Activated CD4-positive, alpha-beta T cell treated with anti-CD3 and anti-CD28 coated beads for 4 hours (primary cell): ENCODE measurements at regions not wholly inside any gene's neighbourhood (a gene's known extent, or its start where the extent isn't known, plus 50 kb on each side); places are given as distances from the start of the nearest gene placed in this dataset.
"Not testable (repeated sequence)": the region's sequence is repeated elsewhere in the genome, so short reads cannot be mapped to it uniquely, and the experiment has no call there.

Experiments
- DNase-seq, 2 donors: peaks; one replicate each; pipeline ENCODE4 v3.0.0-alpha.2; 2020

DNA sequence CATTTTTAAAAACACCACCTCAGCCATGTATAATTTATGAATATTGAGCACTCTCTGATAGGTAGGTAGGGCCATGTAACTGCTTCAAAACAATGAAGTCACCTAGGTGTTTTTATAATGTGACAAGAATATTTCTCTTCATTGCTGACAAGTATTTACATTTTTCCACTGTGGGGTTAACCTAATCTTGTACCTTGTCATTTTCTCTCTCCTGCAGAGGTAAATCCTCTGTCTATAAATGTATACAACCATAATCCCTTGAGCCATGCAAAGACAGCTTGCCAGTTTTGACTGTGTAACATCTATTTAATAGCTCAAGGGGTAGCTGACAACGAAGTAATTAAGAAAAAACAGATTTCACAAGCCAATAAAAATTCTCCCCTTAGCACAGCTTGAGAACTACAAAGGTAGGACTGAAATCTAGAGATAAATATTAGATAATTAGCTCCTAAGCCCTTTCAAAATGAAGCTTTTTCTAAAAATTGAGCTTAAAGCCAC lies 137.6 kb upstream of the POGK start:
- DNase-seq: no peak

DNA sequence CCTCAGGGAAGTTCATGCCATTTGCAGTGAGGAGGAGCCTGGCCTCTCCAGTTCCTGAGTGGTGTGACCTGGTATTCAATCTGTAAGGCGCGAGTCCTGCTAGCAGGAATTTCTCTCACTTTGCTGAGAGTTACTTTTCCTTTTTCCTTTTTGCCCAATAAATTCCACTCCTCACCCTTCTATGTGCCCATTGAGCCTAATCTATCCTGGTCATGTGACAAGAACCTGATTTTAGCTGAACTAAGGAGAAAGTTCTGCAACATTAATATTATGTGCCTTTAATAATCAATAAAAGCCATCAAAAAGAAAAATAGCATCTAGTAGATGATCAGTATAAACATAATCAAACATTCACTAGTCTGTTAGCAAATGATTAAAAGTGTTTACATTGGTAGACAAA lies 136.1 kb upstream of the POGK start:
- no peak for DNase-seq

DNA sequence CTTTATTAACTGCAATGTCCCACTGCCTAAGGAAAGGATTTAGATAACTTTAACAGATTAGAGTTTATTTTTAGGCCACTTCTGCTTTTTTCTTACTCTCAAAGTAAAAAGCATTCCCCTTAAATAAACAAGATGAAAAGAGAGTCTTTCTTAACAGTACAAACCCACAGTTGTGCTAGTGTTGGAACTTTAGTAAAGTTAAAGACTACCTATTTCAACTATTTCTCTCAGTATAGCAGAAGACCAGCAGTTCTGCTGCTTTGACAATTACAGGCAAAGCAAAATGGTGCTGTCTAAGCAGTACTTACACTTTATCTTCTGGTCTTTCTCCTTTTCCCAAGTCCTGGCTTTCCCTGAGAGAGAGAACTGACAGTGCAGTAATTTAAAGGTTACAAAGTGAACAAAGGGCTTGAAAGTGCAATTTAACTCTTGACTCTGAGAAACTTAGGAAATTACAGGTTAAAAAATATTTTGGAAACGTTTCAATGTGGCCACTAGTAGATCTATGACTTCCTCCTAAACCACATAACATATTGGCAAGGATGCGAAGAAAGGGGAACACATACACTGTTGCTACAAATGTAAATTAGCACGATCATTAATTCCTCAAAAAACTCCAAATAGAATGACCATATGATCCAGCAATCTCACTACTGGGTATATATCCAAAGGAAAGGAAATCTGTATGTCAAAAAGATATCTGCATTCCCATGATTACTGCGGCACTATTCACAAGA lies 135.4 kb upstream of the POGK start:
- no peak for DNase-seq

DNA sequence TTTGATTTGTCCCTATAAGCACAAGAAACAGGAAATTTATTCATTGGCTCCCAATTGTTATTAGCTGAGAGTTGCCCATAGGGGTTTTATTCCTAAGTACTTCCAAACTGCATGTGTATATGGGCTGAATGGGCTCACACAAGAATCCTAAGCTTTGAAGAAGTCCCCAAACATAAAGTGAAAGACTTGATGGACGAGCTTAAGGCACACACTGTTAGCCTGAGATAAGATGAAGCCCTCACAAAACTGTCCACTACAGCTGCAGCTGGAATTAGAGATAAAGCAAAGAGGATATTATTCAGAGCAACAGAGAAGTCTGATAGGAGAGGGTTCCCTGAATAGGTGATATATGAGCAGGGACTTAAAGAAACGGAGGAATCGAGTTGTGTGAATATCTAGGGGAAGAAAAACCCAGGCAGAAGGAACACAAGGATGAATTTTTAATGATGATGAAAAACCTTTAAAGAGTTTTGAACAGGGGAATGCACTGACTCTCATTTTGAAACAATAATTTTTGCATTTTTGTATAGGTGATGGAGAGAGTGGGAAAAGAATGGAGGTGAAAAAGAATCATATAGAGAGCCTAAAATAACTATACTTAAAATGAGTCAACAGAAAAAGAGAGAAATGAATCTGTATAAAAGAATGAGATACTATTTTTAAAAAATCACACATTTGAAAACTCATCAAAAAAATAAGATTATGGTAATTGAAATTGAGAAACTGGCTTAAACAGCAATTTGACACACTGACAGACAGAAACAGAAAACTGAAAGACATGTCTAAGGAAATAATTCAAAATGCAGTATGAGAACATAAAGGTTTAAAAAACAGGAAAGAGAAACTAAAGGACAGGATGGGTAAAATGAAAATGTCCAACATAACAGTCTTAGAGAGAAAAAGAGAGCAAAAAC lies 133.6 kb upstream of the POGK start:
- DNase-seq: no peak

- DNase-seq: no peak
Measured at GRCh38 chr1:166716620-166717019, 122.7 kb upstream of the POGK start.

DNA sequence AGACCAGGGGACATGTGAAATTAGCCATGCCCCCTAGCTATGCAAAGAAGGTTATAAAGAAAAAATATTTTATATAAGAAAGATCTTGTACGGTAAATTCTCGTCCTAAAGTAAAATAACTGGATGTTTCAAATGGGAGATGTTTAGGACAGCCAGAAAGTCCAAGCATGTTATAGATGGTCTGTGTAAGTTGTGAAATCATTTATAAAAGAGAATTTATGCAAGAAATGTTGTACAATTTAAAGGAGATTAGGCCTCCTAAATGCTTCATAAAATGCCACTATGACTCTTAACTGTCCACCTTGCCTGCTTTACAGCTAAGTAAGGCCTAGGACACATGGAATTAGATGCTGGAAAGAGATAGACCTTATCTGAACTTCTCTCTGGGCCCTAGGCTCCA lies 118.1 kb upstream of the POGK start:
- no peak for DNase-seq

DNA sequence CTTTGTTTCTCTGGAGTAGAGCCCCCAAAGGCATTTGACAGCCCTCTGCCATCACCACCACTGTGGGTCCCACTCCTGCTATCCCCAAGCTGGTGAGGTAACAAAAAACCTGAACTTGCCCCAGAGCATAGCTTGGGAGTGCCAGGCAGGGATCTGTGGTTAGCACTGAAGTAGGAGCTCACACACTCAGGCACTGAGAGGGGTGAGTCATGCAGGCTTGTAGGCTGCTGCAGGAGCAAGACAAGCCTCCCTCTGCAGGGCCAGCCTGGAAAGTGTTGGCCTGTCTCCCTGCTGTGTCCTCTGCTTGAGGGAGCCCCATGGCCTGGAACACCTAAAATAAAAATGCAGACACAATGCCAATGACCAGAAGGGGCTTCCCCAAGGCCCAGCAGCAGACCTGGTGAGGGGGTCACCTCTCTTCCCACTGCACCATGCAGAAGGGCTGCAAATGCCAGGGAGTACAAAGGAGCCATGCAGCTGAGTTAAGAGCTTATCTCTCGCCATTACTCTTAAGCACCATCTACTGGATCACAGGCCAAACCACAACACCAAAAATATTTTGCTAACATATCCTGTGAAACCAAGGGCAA lies 108.9 kb upstream of the POGK start:
- no peak for DNase-seq

GRCh38 chr1:166738140-166738539 lies 101.1 kb upstream of the POGK start:
- no peak for DNase-seq

DNA sequence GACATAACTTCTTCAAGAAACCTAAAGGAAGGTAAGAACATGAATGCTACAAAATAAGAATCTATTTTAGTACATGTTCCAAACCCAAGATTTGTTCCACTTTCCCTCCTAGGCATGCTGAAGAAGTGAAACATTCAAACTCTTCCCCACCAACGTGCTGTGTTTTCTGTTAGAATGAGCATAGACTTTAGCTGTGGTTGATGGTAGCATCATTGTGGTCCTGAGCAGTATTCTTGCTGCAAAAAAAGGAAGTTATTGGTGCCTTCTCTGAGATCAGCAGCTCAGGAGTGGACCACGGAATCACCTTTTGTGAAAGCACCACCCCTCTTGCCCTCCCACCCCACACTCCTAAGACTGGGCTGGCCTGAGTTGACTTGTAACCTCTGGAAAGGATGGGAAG lies 100.4 kb upstream of the POGK start:
- DNase-seq: no peak

- no peak for DNase-seq
Measured at GRCh38 chr1:166740668-166741276, 98.5 kb upstream of the POGK start.

GRCh38 chr1:166763318-166763717 lies 76.0 kb upstream of the POGK start:
- no peak for DNase-seq

DNA sequence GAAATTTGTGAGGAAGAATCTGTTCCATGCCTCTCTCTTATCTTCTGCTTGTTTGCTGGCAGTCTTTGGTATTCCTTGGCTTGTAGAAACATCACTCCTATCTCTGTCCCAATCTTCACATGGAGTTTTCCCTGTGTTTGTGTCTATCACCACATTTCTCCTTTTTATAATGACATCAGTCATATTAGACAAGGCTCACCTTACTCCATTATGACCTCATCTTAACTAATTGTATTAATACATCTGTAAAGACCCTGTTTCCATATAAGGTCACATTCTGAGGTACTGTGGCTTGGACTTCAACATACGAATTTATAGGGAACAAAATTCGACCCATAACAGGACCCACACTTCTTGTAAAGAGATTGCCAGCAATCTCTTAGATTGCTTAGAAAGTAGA lies 72.3 kb upstream of the POGK start:
- DNase-seq: no peak

DNA sequence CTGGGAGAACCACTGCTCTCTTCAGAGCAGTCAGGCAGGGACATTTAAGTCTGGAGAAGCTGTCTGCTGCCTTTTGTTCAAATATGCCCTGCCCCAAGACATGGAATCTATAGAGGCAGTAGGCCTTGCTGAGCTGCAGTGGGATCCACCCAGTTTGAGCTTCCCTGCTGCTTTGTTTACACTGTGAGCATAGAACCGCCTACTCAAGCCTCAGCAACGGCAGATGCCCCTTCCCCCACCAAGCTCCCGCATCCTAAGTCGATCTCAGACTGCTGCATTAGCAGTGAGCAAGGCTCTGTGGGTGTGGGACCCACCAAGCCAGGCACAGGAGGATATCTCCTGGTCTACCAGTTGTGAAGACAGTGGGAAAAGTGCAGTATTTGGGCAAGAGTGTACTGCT lies 54.6 kb upstream of the POGK start:
- not testable (repeated sequence) for DNase-seq

DNA sequence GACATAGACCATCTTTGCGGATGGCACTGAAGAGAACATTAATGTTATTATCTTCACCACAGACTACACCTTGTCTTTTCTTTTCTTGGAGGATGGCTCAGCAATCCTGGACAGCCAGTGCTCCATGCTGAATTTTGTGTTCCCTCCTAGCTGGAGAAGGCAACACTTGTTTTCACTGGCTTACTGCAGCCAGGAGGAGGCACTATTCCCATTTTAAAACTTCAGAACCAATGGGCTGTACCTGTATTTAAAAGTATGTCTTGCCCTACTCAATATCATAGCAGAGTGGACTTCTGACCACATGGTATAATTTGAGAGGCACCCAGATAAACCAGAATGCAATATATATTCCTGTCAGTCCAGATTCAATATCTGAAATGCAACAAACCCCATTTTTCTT lies 53.3 kb upstream of the POGK start:
- DNase-seq: no peak

DNA sequence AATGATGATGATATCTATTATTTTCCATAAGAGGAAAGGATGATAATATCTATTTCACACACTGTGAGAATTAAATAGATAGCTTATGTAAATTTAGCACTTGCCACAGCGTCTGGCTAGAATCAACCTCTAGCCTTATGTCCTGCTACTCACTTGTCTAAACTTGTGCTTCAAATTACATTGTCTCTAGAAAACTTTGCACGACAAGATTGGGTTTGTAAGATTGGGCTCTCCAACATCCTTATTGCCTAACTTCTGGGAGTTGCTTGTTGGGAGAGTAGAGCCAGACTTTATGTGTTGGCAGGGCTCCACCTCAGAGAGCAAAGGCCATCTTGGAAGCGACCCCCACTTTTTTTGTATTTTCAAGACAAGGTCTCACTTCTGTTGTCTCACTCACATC lies 50.0 kb upstream of the POGK start:
- no peak for DNase-seq
